ENCODE measurements at regions not wholly inside any gene's neighbourhood (a gene's known extent, or its start where the extent isn't known, plus 50 kb on each side); places are given as distances from the start of the nearest gene placed in this dataset.

DNA sequence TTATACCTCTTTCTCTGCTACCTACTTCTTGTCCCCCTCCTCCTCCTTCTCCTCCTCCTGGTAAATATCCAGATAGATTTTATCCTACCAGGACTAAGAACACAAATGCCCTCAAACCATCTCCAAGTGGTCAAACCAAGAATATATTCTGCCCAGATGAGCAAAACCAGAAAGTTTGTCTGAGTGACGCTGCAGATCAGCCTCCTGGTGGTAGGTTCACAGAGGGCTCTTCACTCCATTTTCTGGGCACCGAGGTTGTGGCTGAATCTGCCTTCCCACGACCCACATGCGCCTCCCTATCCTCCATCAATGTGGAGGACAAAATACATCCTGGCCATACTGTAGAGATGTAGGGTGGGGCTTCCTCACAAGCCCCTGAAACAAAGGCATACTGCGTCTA is 543.6 kb downstream of the MN1 start:
- H3K9me3 ChIP-seq (ENCODE audit: control insufficient read depth, low read length), result no peaks in the 10 kb centered on the region
- no peak overlapping the region for H2AFZ ChIP-seq
- H3K4me2 ChIP-seq (ENCODE audit: low read length), result no peak overlapping the region
- no peak overlapping the region for H3K4me3 ChIP-seq (ENCODE audit: low read depth, low read length)
- no peaks in the 10 kb centered on the region for H3K27me3 ChIP-seq (ENCODE audit: control insufficient read depth, insufficient read depth, low read length)
- TF ChIP-seq CTCF (IDR thresholded peaks at IDR 0.05), result no peak
- no peak overlapping the region for H3K27ac ChIP-seq
- no peaks in the 10 kb centered on the region for H3K79me2 ChIP-seq
- no peaks in the 10 kb centered on the region for H3K4me1 ChIP-seq
- no peak overlapping the region for H3K9ac ChIP-seq
- H3K36me3 ChIP-seq (ENCODE audit: control insufficient read depth, insufficient read depth, low read length), result no peaks in the 10 kb centered on the region

- Histone ChIP-seq H3K4me3 (ENCODE audit: low read depth, low read length) (no peak overlapping the region), H3K9me3 (ENCODE audit: control insufficient read depth, low read length) (no peaks in the 10 kb centered on the region), H3K27ac (no peak overlapping the region), H2AFZ (no peak overlapping the region), H3K36me3 (ENCODE audit: control insufficient read depth, insufficient read depth, low read length) (no peaks in the 10 kb centered on the region), H3K27me3 (ENCODE audit: control insufficient read depth, insufficient read depth, low read length) (no peaks in the 10 kb centered on the region), H3K9ac (no peak overlapping the region), H3K79me2 (no peaks in the 10 kb centered on the region), H3K4me1 (no peaks in the 10 kb centered on the region), H3K4me2 (ENCODE audit: low read length) (no peak overlapping the region)
- no peak for TF ChIP-seq CTCF (IDR thresholded peaks at IDR 0.05)
Measured at GRCh38 chr22:27258616-27259172, 542.9 kb downstream of the MN1 start.

GRCh38 chr22:27259433-27259832 is 542.1 kb downstream of the MN1 start:
- H2AFZ ChIP-seq, result no peak overlapping the region
- no peaks in the 10 kb centered on the region for H3K27me3 ChIP-seq (ENCODE audit: control insufficient read depth, insufficient read depth, low read length)
- H3K4me2 ChIP-seq (ENCODE audit: low read length), result no peak overlapping the region
- no peaks in the 10 kb centered on the region for H3K79me2 ChIP-seq
- H3K9me3 ChIP-seq (ENCODE audit: control insufficient read depth, low read length), result no peaks in the 10 kb centered on the region
- no peak overlapping the region for H3K27ac ChIP-seq
- no peak overlapping the region for H3K4me3 ChIP-seq (ENCODE audit: low read depth, low read length)
- no peaks in the 10 kb centered on the region for H3K4me1 ChIP-seq
- no peaks in the 10 kb centered on the region for H3K36me3 ChIP-seq (ENCODE audit: control insufficient read depth, insufficient read depth, low read length)
- H3K9ac ChIP-seq, result no peak overlapping the region
- no peak for TF ChIP-seq CTCF (IDR thresholded peaks at IDR 0.05)

- no peak overlapping the region for H3K9ac ChIP-seq
- no peak overlapping the region for H2AFZ ChIP-seq
- no peaks in the 10 kb centered on the region for H3K9me3 ChIP-seq (ENCODE audit: control insufficient read depth, low read length)
- H3K4me3 ChIP-seq (ENCODE audit: low read depth, low read length), result no peak overlapping the region
- no peak overlapping the region for H3K4me2 ChIP-seq (ENCODE audit: low read length)
- H3K4me1 ChIP-seq, result no peaks in the 10 kb centered on the region
- H3K36me3 ChIP-seq (ENCODE audit: control insufficient read depth, insufficient read depth, low read length), result no peaks in the 10 kb centered on the region
- H3K27me3 ChIP-seq (ENCODE audit: control insufficient read depth, insufficient read depth, low read length), result no peaks in the 10 kb centered on the region
- H3K27ac ChIP-seq, result no peak overlapping the region
- TF ChIP-seq CTCF (IDR thresholded peaks at IDR 0.05), result no peak
- no peaks in the 10 kb centered on the region for H3K79me2 ChIP-seq
Measured at GRCh38 chr22:27260087-27260698, 541.4 kb downstream of the MN1 start.

DNA sequence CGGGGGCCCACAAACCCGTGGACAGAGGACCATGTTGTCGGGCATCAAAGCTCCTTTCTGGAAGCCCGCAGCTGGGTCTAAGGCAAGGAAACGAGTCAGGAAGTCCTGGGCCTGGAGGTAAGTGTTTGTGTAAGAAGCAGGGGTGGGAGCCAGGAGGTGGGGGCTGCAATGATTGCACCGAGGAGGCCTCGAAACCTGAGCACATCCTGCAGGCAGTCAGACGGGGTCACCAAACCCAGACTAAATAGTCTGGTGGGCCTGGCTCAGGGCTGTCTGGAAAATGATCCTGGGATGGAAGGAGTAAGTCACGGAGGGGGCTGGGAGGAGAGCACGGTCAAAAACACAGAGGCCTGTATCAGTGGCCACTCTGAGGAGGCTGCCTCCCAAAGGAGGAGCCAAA is 539.2 kb downstream of the MN1 start:
- H3K4me1 ChIP-seq, result no peaks in the 10 kb centered on the region
- H3K36me3 ChIP-seq (ENCODE audit: control insufficient read depth, insufficient read depth, low read length), result no peaks in the 10 kb centered on the region
- no peak for TF ChIP-seq CTCF (IDR thresholded peaks at IDR 0.05)
- no peak overlapping the region for H3K4me2 ChIP-seq (ENCODE audit: low read length)
- no peak overlapping the region for H3K27ac ChIP-seq
- H2AFZ ChIP-seq, result no peak overlapping the region
- H3K4me3 ChIP-seq (ENCODE audit: low read depth, low read length), result no peak overlapping the region
- no peaks in the 10 kb centered on the region for H3K79me2 ChIP-seq
- H3K9ac ChIP-seq, result no peak overlapping the region
- H3K9me3 ChIP-seq (ENCODE audit: control insufficient read depth, low read length), result no peaks in the 10 kb centered on the region
- H3K27me3 ChIP-seq (ENCODE audit: control insufficient read depth, insufficient read depth, low read length), result no peaks in the 10 kb centered on the region
